ENCODE measurements at regions not wholly inside any gene's neighbourhood (a gene's known extent, or its start where the extent isn't known, plus 50 kb on each side); places are given as distances from the start of the nearest gene placed in this dataset.

DNA sequence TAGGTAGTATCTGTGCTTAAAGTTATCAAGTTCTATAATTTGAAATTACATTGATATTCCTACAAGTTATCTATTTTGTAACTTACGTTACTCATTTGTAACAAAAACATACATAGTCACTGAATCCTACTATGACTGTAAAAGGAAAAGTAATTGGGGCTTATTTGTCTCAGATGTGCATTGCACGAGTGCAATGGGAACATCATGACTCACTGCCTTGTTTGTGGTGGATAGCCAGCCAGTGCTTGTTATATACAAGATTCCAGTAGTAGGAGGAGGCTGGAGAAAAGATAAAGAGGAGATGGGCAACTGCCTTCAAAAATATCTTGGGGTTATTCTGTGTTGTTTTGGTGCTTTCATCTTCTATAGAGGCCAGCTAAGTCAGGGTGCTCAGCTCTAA is 164.1 kb downstream of the RNF144B start:
- no peak overlapping the region for H3K27ac ChIP-seq (ENCODE audit: low read depth, low read length)
- no peak overlapping the region for H3K4me3 ChIP-seq (ENCODE audit: insufficient read depth, low read length, poor library complexity, severe bottlenecking)
- H3K4me2 ChIP-seq (ENCODE audit: low read depth, low read length, poor library complexity, severe bottlenecking), result no peak overlapping the region
- no peaks in the 10 kb centered on the region for H3F3A ChIP-seq (ENCODE audit: insufficient read depth)
- H3K9me2 ChIP-seq (replicated peaks; ENCODE audit: insufficient read depth, low read length), result no peaks in the 10 kb centered on the region
- H3K79me2 ChIP-seq (ENCODE audit: insufficient read depth, low read length), result no peaks in the 10 kb centered on the region
- H4K20me1 ChIP-seq (ENCODE audit: low read depth, low read length), result no peaks in the 10 kb centered on the region
- no peak overlapping the region for H3K9ac ChIP-seq (ENCODE audit: low read length)
- no peaks in the 10 kb centered on the region for H3K36me3 ChIP-seq (ENCODE audit: low read length)
- no peaks in the 10 kb centered on the region for H3K9me3 ChIP-seq (ENCODE audit: insufficient read depth, low read length)
- H2AFZ ChIP-seq (ENCODE audit: low read depth, low read length, severe bottlenecking), result no peak overlapping the region
- TF ChIP-seq EZH2phosphoT487 (conservative IDR thresholded peaks at IDR 0.05; ENCODE audit: low read length), result no peak
- TF ChIP-seq, protein P1, sequence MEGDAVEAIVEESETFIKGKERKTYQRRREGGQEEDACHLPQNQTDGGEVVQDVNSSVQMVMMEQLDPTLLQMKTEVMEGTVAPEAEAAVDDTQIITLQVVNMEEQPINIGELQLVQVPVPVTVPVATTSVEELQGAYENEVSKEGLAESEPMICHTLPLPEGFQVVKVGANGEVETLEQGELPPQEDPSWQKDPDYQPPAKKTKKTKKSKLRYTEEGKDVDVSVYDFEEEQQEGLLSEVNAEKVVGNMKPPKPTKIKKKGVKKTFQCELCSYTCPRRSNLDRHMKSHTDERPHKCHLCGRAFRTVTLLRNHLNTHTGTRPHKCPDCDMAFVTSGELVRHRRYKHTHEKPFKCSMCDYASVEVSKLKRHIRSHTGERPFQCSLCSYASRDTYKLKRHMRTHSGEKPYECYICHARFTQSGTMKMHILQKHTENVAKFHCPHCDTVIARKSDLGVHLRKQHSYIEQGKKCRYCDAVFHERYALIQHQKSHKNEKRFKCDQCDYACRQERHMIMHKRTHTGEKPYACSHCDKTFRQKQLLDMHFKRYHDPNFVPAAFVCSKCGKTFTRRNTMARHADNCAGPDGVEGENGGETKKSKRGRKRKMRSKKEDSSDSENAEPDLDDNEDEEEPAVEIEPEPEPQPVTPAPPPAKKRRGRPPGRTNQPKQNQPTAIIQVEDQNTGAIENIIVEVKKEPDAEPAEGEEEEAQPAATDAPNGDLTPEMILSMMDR (IDR thresholded peaks at IDR 0.05; ENCODE audit: insufficient read depth, low read length, poor library complexity, severe bottlenecking), result no peak
- no peaks in the 10 kb centered on the region for H3K27me3 ChIP-seq (ENCODE audit: low read length)

DNA sequence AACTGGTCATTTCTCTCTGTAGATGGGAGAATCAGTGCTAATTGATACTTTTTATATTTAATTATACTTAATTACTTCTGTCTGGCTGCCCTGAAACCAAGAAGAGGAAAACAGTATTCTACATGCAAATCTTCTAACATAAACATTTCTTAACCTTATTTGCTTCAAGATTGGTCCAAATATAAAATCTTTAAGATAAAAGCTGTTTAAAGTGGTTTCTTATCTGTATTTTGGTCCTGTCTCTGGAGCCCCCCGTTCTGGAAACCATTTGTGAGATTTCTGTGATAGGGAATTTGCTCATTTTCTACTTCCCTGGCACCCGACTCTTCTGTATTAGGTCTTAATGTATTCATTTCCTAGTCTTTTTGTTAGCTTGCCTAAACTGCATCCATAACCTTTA is 168.6 kb downstream of the RNF144B start:
- H3K9me3 ChIP-seq (ENCODE audit: insufficient read depth, low read length), result no peaks in the 10 kb centered on the region

DNA sequence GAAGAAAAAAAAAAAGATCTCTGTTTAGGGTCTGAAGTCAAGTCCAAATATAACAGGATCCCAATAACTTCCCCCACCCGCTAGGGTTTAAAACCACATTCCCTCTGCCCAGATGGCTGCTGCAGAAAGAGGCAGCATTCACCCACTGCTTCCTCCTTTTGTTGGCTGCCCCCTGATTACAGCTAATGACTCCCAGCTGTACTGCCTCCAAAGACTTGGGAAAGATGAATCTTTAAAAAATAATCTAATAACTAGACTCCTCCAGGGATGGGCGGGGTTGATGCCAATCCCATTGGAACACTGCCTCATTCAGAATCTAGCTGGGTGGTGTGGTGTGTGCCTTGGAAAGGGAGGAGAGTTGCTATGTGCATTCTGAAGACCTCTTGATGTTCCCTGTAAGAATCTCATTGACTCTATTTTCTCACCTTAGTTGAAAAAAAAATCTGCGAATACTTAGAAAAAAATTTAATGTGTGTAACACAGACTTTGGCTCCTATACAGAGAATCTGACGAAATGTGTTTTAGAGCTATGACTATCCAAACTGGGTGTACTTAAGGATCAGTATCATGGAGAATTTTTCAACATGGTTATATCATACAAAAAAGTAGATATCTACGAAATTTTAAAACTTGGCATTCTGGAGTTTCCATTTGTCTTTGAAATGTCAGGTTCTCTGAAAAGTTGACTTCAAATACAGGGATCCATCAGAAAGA is 174.0 kb downstream of the RNF144B start:
- Histone ChIP-seq H3K27ac (ENCODE audit: low read depth, low read length) (no peak overlapping the region), H3K9ac (ENCODE audit: low read length) (no peak overlapping the region), H2AFZ (ENCODE audit: low read depth, low read length, severe bottlenecking) (no peak overlapping the region), H3K4me2 (ENCODE audit: low read depth, low read length, poor library complexity, severe bottlenecking) (no peak overlapping the region), H3K79me2 (ENCODE audit: insufficient read depth, low read length) (no peaks in the 10 kb centered on the region), H3K9me3 (ENCODE audit: insufficient read depth, low read length) (no peaks in the 10 kb centered on the region), H3F3A (ENCODE audit: insufficient read depth) (no peaks in the 10 kb centered on the region), H3K9me2 (replicated peaks; ENCODE audit: insufficient read depth, low read length) (no peaks in the 10 kb centered on the region), H3K4me3 (ENCODE audit: insufficient read depth, low read length, poor library complexity, severe bottlenecking) (no peak overlapping the region), H3K27me3 (ENCODE audit: low read length) (no peaks in the 10 kb centered on the region), H3K36me3 (ENCODE audit: low read length) (no peaks in the 10 kb centered on the region), H4K20me1 (ENCODE audit: low read depth, low read length) (no peaks in the 10 kb centered on the region)
- TF ChIP-seq, protein P1 (IDR thresholded peaks at IDR 0.05; ENCODE audit: insufficient read depth, low read length, poor library complexity, severe bottlenecking), result no peak
- no peak for TF ChIP-seq EZH2phosphoT487 (conservative IDR thresholded peaks at IDR 0.05; ENCODE audit: low read length)

More for the DNA sequence above, 168.6 kb downstream of the RNF144B start:
- TF ChIP-seq, protein P1 (IDR thresholded peaks at IDR 0.05; ENCODE audit: insufficient read depth, low read length, poor library complexity, severe bottlenecking), result no peak
- TF ChIP-seq EZH2phosphoT487 (conservative IDR thresholded peaks at IDR 0.05; ENCODE audit: low read length), result no peak
- Histone ChIP-seq H3K27ac (ENCODE audit: low read depth, low read length) (no peak overlapping the region), H3K4me2 (ENCODE audit: low read depth, low read length, poor library complexity, severe bottlenecking) (no peak overlapping the region), H2AFZ (ENCODE audit: low read depth, low read length, severe bottlenecking) (no peak overlapping the region), H3K9me2 (replicated peaks; ENCODE audit: insufficient read depth, low read length) (no peaks in the 10 kb centered on the region), H3K9ac (ENCODE audit: low read length) (no peak overlapping the region), H3K27me3 (ENCODE audit: low read length) (no peaks in the 10 kb centered on the region), H4K20me1 (ENCODE audit: low read depth, low read length) (no peaks in the 10 kb centered on the region), H3K79me2 (ENCODE audit: insufficient read depth, low read length) (no peaks in the 10 kb centered on the region), H3K36me3 (ENCODE audit: low read length) (no peaks in the 10 kb centered on the region), H3F3A (ENCODE audit: insufficient read depth) (no peaks in the 10 kb centered on the region), H3K4me3 (ENCODE audit: insufficient read depth, low read length, poor library complexity, severe bottlenecking) (no peak overlapping the region)
